Ectodermal cell (in vitro differentiated cells): ENCODE measurements at regions not wholly inside any gene's neighbourhood (a gene's known extent, or its start where the extent isn't known, plus 50 kb on each side); places are given as distances from the start of the nearest gene placed in this dataset.

Experiments
- H3K27ac ChIP-seq: 2 replicates; pipeline ENCODE4 v1.7.0; 2013; ENCODE audit warnings: mild to moderate bottlenecking, low read depth, low read length; ENCODE audit not compliant: insufficient read depth, poor library complexity, severe bottlenecking
- H3K27me3 ChIP-seq: 2 replicates; pipeline ENCODE4 v1.7.0; 2013; ENCODE audit warnings: mild to moderate bottlenecking, low read length; ENCODE audit not compliant: insufficient read depth, control insufficient read depth, poor library complexity, severe bottlenecking
- H3K36me3 ChIP-seq: one replicate; pipeline ENCODE4 v1.7.0; 2013; ENCODE audit warnings: low read length; ENCODE audit not compliant: control insufficient read depth, insufficient read depth
- H3K4me1 ChIP-seq: one replicate; pipeline ENCODE4 v1.7.0; 2013; ENCODE audit warnings: low read length; ENCODE audit not compliant: control insufficient read depth, insufficient read depth
- H3K4me3 ChIP-seq: 2 replicates; pipeline ENCODE4 v1.7.0; 2013; ENCODE audit warnings: low read depth, low read length, control low read depth; ENCODE audit not compliant: insufficient read depth
- H3K9me3 ChIP-seq: 2 replicates; pipeline ENCODE4 v1.7.0; 2013; ENCODE audit warnings: mild to moderate bottlenecking, low read length, moderate library complexity; ENCODE audit not compliant: control insufficient read depth
- WGBS, 2 experiments: methylation state at CpG; one replicate each; pipeline ENCODE4 v1.1.7; 2013; ENCODE audit warnings: missing lambda C conversion rate in 2 of 2; 5-methylcytosine and 5-hydroxymethylcytosine counted together

DNA sequence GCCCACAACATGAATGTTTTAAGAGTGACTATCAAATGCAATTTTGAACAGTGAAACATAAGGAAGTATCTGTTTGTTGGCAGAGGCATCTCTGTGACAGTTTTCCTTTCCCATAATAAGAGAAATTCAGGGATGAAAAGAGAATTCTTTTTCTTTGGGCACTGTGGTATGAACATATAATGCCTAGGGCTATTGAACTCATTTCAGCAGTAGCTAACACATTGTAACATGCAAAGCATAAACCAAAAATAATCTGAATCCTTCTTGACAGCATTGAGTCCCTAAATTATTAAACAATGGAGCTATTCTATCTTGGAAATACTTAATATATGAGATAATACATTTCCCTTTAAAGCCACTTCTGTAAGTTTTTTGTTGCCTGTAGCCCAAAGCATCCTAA, 633.0 kb upstream of the B3GALT2 start:
- H3K4me1 ChIP-seq, result no peaks in the 10 kb centered on the region
- H3K4me3 ChIP-seq, result no peak overlapping the region
- no peaks in the 10 kb centered on the region for H3K9me3 ChIP-seq
- no peak overlapping the region for H3K27ac ChIP-seq
- H3K36me3 ChIP-seq, result no peaks in the 10 kb centered on the region
- no peaks in the 10 kb centered on the region for H3K27me3 ChIP-seq

DNA sequence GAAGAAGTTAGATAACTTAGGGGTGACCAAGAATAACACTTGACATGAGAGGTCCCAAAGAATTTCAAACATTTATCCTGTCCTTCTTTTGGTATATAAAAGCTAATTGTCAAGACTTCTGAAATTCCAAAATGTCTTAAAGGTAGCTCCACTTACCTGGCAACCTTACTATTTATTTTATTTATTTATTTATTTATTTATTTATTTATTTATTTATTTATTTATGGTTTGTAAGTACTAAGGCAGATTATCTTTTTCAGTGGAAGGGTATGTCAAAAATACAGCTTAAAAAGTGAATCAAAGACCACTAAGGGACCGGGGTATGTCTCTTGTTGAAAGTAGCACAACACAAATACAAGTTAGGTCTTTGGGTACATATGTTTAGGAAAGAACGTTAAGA, 620.8 kb upstream of the B3GALT2 start:
- no peak overlapping the region for H3K27ac ChIP-seq
- no peaks in the 10 kb centered on the region for H3K36me3 ChIP-seq
- H3K4me3 ChIP-seq, result no peak overlapping the region
- WGBS, 2 experiments, result 90 to 94% methylated on average over 2 of the region's 2 CpGs
- H3K4me1 ChIP-seq, result no peaks in the 10 kb centered on the region
- H3K9me3 ChIP-seq, result no peaks in the 10 kb centered on the region
- H3K27me3 ChIP-seq, result no peaks in the 10 kb centered on the region

DNA sequence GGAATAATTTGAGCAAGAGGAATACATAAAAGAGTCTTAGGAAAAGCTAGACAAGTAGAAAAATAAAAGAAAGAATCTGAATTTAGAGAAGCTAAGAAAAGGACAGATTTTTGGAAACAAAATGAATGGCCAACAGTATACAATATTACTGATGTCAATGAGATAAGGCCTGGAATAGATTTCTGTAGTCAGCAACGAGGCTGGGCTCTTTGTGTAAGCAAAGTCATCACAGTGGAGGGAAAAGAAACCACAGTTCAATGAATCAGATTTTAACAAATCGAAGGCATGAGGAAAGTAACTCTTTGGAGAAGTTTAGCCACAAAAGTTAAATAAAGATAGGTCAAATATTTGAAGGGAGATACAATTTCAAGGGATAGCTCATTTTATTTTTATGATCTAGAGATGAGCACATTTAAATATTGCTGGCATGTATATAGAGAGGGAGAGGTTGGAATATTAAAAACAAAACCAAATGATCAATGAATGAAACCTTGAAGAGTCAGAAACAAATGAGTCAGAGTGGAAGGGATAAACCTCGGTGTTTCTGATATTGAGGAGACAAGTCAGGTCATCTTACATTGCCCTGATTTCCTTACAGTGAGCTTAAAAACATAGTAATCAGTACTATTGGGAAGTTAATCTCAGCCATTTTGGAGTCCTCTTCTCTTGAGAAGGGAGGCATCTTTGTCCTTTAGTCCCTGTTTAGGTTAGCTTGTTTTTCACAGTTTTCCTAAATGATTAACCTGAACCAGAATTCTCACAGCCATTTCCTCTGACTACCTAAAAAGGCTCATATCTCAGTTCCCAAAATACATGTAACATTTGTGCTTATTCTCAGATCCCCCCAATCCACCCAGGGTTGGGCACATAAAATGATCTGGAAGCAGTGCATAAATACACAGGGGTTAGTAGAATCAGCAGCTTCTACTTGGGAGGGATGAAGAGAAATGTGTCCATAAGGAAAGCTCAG, 620.0 kb upstream of the B3GALT2 start:
- H3K4me1 ChIP-seq, result no peaks in the 10 kb centered on the region
- H3K4me3 ChIP-seq, result no peak overlapping the region
- H3K27me3 ChIP-seq, result no peaks in the 10 kb centered on the region
- H3K27ac ChIP-seq, result no peak overlapping the region
- 94% methylated on average over 3 of the region's 3 CpGs for WGBS, 2 experiments
- H3K36me3 ChIP-seq, result no peaks in the 10 kb centered on the region
- H3K9me3 ChIP-seq, result no peaks in the 10 kb centered on the region

DNA sequence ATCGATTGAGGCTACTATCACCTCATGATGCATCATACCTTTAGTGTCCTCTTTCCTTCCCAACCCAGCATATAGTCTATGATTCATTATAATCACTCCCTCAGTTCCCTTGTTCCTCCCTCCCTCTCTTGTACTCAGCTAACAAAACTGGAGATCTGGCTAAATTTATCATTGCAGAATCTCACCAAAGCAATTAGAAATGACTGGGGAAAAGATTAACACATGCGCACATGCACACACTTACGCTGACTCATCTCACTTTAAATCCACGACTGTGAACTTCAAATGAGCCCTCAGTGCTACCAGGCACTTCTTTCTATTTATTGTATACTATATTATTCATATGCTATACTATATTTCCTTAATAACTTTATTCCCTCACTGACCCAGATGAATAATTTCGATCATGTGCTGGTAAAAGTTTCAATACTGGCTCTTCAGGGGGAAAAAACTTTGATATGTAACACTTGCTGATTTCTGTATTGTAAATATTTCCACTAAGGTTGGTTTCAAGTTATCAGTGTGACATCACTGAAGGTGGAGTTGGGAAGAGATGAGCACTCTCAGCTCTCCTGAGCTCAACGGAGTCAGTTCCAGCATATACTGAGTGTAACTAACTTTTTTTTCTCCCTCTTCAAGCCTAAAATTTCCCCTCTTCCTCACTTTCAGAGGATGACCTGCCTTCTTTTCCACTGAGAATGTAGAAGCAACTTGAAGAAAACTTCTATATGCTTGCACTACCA, 613.7 kb upstream of the B3GALT2 start:
- 90 to 100% methylated on average over 3 to 6 of the region's 6 CpGs for WGBS, 2 experiments
- Histone ChIP-seq H3K4me3 (no peak overlapping the region), H3K9me3 (no peaks in the 10 kb centered on the region), H3K27ac (no peak overlapping the region), H3K4me1 (no peaks in the 10 kb centered on the region), H3K36me3 (no peaks in the 10 kb centered on the region), H3K27me3 (no peaks in the 10 kb centered on the region)

DNA sequence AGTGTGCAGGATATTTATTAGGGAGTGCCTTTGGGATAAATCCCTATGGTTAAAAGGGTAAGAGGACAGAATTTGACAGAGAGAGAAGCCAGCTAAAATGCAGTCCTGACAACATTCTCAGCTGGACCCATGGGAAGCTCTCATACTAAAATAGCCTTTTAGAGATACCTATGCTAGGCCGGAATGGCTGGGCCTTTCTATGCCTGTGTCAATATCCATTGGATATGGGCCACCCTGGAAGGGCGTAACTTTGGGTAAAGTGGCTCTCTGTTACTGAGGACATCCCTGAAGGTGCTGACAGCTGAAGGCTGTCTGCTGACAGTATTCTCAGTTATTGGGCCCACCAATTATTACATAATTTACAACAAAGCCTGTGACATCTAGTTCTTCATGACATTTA, 613.0 kb upstream of the B3GALT2 start:
- Histone ChIP-seq H3K4me1 (no peaks in the 10 kb centered on the region), H3K27me3 (no peaks in the 10 kb centered on the region), H3K9me3 (no peaks in the 10 kb centered on the region), H3K27ac (no peak overlapping the region), H3K36me3 (no peaks in the 10 kb centered on the region), H3K4me3 (no peak overlapping the region)
- WGBS, 2 experiments, result 88 to 94% methylated on average over 2 of the region's 2 CpGs

DNA sequence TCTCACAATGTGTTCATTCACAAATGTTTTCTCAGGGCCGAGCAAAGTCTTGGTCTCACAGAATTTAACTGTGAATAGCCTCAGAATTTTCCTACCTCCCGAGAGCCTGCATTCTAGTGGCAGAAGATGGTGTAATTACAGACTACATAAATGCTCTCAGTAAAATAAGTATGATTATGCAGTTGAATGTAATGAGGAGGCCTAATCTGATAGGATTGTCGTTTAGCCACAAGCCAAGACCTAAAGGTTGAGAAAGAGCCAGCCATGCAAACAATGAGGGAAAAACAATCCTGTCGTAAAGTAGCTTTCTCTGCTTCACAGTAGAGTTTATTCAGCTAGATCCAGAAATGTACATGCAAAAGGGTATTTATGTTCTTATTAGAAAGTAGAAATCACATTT, 607.8 kb upstream of the B3GALT2 start:
- no peaks in the 10 kb centered on the region for H3K9me3 ChIP-seq
- no peaks in the 10 kb centered on the region for H3K27me3 ChIP-seq
- H3K4me3 ChIP-seq, result no peak overlapping the region
- no peak overlapping the region for H3K27ac ChIP-seq
- WGBS, 2 experiments, result 88 to 89% methylated on average over 2 to 4 of the region's 4 CpGs
- no peaks in the 10 kb centered on the region for H3K36me3 ChIP-seq
- H3K4me1 ChIP-seq, result no peaks in the 10 kb centered on the region

DNA sequence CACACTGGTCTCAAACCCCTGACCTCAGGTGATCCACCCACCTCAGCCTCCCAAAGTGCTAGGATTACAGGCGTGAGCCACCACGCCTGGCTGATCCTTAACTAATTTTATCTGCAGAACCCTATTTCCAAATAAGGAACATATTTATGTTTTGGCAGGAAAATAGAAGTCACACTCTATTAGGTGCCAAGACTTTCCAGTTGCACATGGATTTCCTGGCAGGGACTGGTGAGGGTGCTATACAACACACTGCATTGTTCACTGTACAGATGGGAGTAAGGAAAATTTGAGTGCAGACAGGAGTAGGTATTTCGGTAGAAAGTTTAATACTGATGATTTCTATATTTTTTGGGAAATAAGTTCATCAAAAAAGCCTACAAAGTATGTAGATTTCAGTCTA, 605.3 kb upstream of the B3GALT2 start:
- no peaks in the 10 kb centered on the region for H3K9me3 ChIP-seq
- 91 to 94% methylated on average over 3 of the region's 3 CpGs for WGBS, 2 experiments
- H3K27me3 ChIP-seq, result no peaks in the 10 kb centered on the region
- no peaks in the 10 kb centered on the region for H3K4me1 ChIP-seq
- H3K4me3 ChIP-seq, result no peak overlapping the region
- no peak overlapping the region for H3K27ac ChIP-seq
- H3K36me3 ChIP-seq, result no peaks in the 10 kb centered on the region

DNA sequence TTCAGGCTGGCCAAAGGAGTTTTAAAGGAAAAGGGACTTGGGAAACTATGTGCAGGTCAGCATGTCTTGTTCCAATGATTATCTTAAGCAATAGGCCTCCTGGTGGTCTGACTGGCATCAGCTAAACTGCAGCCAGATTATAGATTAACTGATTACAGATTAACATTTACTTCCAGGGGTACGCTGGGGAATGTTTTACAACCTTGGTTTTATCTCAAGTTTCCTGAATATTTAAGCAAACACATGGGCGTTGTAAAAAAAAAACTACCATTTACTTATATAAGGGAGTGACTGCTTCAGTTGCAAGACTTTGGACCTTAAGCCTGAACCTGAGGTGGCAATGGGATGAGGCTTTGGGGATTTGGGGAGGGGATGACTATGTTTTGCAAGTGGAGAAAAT, 600.6 kb upstream of the B3GALT2 start:
- WGBS, 2 experiments, result 100% methylated on average over 1 of the region's 2 CpGs

DNA sequence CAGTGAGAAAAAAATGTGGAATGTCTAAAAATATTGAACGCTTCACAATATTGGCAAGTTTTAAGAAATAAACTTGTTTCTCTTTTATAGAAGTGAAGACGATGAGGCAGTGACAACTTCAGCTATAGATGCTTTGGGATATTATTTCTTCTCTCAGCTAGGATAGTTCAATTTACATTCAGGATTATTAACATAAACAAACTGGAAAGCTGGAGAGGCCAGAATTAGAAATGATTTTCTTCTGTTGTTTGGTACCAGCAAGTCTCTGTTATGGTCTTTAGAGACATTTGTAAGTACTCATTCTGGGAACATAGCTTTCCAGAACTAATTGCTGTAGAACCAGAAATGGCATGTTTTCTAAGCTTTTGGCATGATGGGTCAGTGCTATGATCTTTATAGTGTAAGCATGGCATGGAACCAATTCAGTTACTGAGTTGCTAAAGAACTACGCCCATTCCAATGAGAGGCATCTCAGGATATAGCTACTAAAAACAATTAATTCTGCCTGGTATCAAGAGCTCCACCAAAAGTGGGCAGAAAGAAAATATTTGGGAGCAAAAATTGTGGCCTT, 599.5 kb upstream of the B3GALT2 start:
- WGBS, 2 experiments, result 96 to 100% methylated on average over 3 of the region's 3 CpGs
- H3K4me3 ChIP-seq, result no peak overlapping the region
- H3K4me1 ChIP-seq, result no peaks in the 10 kb centered on the region
- H3K36me3 ChIP-seq, result no peaks in the 10 kb centered on the region
- no peaks in the 10 kb centered on the region for H3K27me3 ChIP-seq
- H3K9me3 ChIP-seq, result no peaks in the 10 kb centered on the region
- no peak overlapping the region for H3K27ac ChIP-seq

More for the DNA sequence above, 600.6 kb upstream of the B3GALT2 start:
- Histone ChIP-seq H3K27me3 (no peaks in the 10 kb centered on the region), H3K4me1 (no peaks in the 10 kb centered on the region), H3K27ac (no peak overlapping the region), H3K4me3 (no peak overlapping the region), H3K9me3 (no peaks in the 10 kb centered on the region), H3K36me3 (no peaks in the 10 kb centered on the region)
